ENCODE measurements at regions not wholly inside any gene's neighbourhood (a gene's known extent, or its start where the extent isn't known, plus 50 kb on each side); places are given as distances from the start of the nearest gene placed in this dataset.
A peak's percentile ranks its signal among the peaks of the same experiment; 100 is the strongest.
"Not testable (repeated sequence)": the region's sequence is repeated elsewhere in the genome, so short reads cannot be mapped to it uniquely, and the experiment has no call there.

GRCh38 chr21:14903172-14903865, 161.5 kb downstream of the NRIP1 start:
- no peak overlapping the region for H3K4me3 Mint-ChIP-seq
- H3K9me3 Mint-ChIP-seq: peaks cover 6% of the 10 kb centered on the region
- no peak overlapping the region for H3K27ac Mint-ChIP-seq
- H3K27me3 Mint-ChIP-seq: no peaks in the 10 kb centered on the region
- no peaks in the 10 kb centered on the region for H3K36me3 Mint-ChIP-seq (ENCODE audit: low read depth)
- H3K4me1 Mint-ChIP-seq (ENCODE audit: low read depth): peaks cover 21% of the 10 kb centered on the region

- H3K36me3 Mint-ChIP-seq (ENCODE audit: low read depth): no peaks in the 10 kb centered on the region
- peaks cover 21% of the 10 kb centered on the region for H3K4me1 Mint-ChIP-seq (ENCODE audit: low read depth)
- H3K27me3 Mint-ChIP-seq: no peaks in the 10 kb centered on the region
- H3K9me3 Mint-ChIP-seq: peaks cover 6% of the 10 kb centered on the region
- H3K27ac Mint-ChIP-seq: peak overlapping the region; percentile 11
- no peak overlapping the region for H3K4me3 Mint-ChIP-seq
Measured at GRCh38 chr21:14901482-14901958, 163.3 kb downstream of the NRIP1 start.

GRCh38 chr21:14900611-14901010, 164.2 kb downstream of the NRIP1 start:
- Mint-ChIP-seq H3K9me3 (peaks cover 6% of the 10 kb centered on the region), H3K4me3 (no peak overlapping the region), H3K27me3 (no peaks in the 10 kb centered on the region), H3K27ac (no peak overlapping the region), H3K4me1 (ENCODE audit: low read depth) (peaks cover 21% of the 10 kb centered on the region), H3K36me3 (ENCODE audit: low read depth) (no peaks in the 10 kb centered on the region)

- H3K9me3 Mint-ChIP-seq: peaks cover 6% of the 10 kb centered on the region
- H3K36me3 Mint-ChIP-seq (ENCODE audit: low read depth): no peaks in the 10 kb centered on the region
- H3K4me3 Mint-ChIP-seq: no peak overlapping the region
- H3K4me1 Mint-ChIP-seq (ENCODE audit: low read depth): peaks cover 21% of the 10 kb centered on the region
- H3K27me3 Mint-ChIP-seq: no peaks in the 10 kb centered on the region
- no peak overlapping the region for H3K27ac Mint-ChIP-seq
Measured at GRCh38 chr21:14900058-14900457, 164.7 kb downstream of the NRIP1 start.

GRCh38 chr21:14895792-14896191, 169.0 kb downstream of the NRIP1 start:
- peaks cover 4% of the 10 kb centered on the region for H3K27me3 Mint-ChIP-seq
- peaks cover 9% of the 10 kb centered on the region for H3K4me1 Mint-ChIP-seq (ENCODE audit: low read depth)
- no peak overlapping the region for H3K27ac Mint-ChIP-seq
- H3K4me3 Mint-ChIP-seq: no peak overlapping the region
- H3K36me3 Mint-ChIP-seq (ENCODE audit: low read depth): no peaks in the 10 kb centered on the region
- no peaks in the 10 kb centered on the region for H3K9me3 Mint-ChIP-seq

- H3K36me3 Mint-ChIP-seq (ENCODE audit: low read depth): no peaks in the 10 kb centered on the region
- peaks cover 4% of the 10 kb centered on the region for H3K27me3 Mint-ChIP-seq
- no peaks in the 10 kb centered on the region for H3K4me1 Mint-ChIP-seq (ENCODE audit: low read depth)
- no peaks in the 10 kb centered on the region for H3K9me3 Mint-ChIP-seq
- H3K4me3 Mint-ChIP-seq: no peak overlapping the region
- H3K27ac Mint-ChIP-seq: no peak overlapping the region
Measured at GRCh38 chr21:14890141-14890540, 174.7 kb downstream of the NRIP1 start.

- Mint-ChIP-seq H3K9me3 (no peaks in the 10 kb centered on the region), H3K27me3 (peaks cover 4% of the 10 kb centered on the region), H3K4me1 (ENCODE audit: low read depth) (no peaks in the 10 kb centered on the region), H3K27ac (no peak overlapping the region), H3K36me3 (ENCODE audit: low read depth) (no peaks in the 10 kb centered on the region), H3K4me3 (no peak overlapping the region)
Measured at GRCh38 chr21:14889080-14889810, 175.6 kb downstream of the NRIP1 start.

- H3K36me3 Mint-ChIP-seq (ENCODE audit: low read depth): no peaks in the 10 kb centered on the region
- peaks cover 4% of the 10 kb centered on the region for H3K27me3 Mint-ChIP-seq
- no peaks in the 10 kb centered on the region for H3K9me3 Mint-ChIP-seq
- H3K4me3 Mint-ChIP-seq: no peak overlapping the region
- H3K4me1 Mint-ChIP-seq (ENCODE audit: low read depth): no peaks in the 10 kb centered on the region
- H3K27ac Mint-ChIP-seq: no peak overlapping the region
Measured at GRCh38 chr21:14888202-14888601, 176.6 kb downstream of the NRIP1 start.

- no peaks in the 10 kb centered on the region for H3K27me3 Mint-ChIP-seq
- no peak overlapping the region for H3K27ac Mint-ChIP-seq
- no peaks in the 10 kb centered on the region for H3K9me3 Mint-ChIP-seq
- no peak overlapping the region for H3K4me3 Mint-ChIP-seq
- H3K4me1 Mint-ChIP-seq (ENCODE audit: low read depth): no peaks in the 10 kb centered on the region
- H3K36me3 Mint-ChIP-seq (ENCODE audit: low read depth): no peaks in the 10 kb centered on the region
Measured at GRCh38 chr21:14886001-14886400, 178.8 kb downstream of the NRIP1 start.

GRCh38 chr21:14883351-14883750, 181.4 kb downstream of the NRIP1 start:
- no peak overlapping the region for H3K27ac Mint-ChIP-seq
- H3K27me3 Mint-ChIP-seq: no peaks in the 10 kb centered on the region
- peaks cover 16% of the 10 kb centered on the region for H3K4me1 Mint-ChIP-seq (ENCODE audit: low read depth)
- no peak overlapping the region for H3K4me3 Mint-ChIP-seq
- H3K36me3 Mint-ChIP-seq (ENCODE audit: low read depth): no peaks in the 10 kb centered on the region
- no peaks in the 10 kb centered on the region for H3K9me3 Mint-ChIP-seq

- H3K4me3 Mint-ChIP-seq; H3K9me3 Mint-ChIP-seq; H3K27me3 Mint-ChIP-seq; H3K36me3 Mint-ChIP-seq (ENCODE audit: low read depth); H3K27ac Mint-ChIP-seq: not testable (repeated sequence)
- H3K4me1 Mint-ChIP-seq (ENCODE audit: low read depth): peaks cover 24% of the 10 kb centered on the region
Measured at GRCh38 chr21:14882545-14882944, 182.3 kb downstream of the NRIP1 start.

GRCh38 chr21:14881863-14882499, 182.8 kb downstream of the NRIP1 start:
- no peak overlapping the region for H3K27ac Mint-ChIP-seq

GRCh38 chr21:14880922-14881321, 183.9 kb downstream of the NRIP1 start:
- Mint-ChIP-seq H3K4me3 (no peak overlapping the region), H3K36me3 (ENCODE audit: low read depth) (no peaks in the 10 kb centered on the region), H3K27ac (no peak overlapping the region), H3K27me3 (no peaks in the 10 kb centered on the region), H3K9me3 (no peaks in the 10 kb centered on the region), H3K4me1 (ENCODE audit: low read depth) (peaks cover 28% of the 10 kb centered on the region)

More at GRCh38 chr21:14881863-14882499, 182.8 kb downstream of the NRIP1 start:
- peaks cover 28% of the 10 kb centered on the region for H3K4me1 Mint-ChIP-seq (ENCODE audit: low read depth)
- no peak overlapping the region for H3K4me3 Mint-ChIP-seq
- H3K27me3 Mint-ChIP-seq: no peaks in the 10 kb centered on the region
- no peaks in the 10 kb centered on the region for H3K9me3 Mint-ChIP-seq
- no peaks in the 10 kb centered on the region for H3K36me3 Mint-ChIP-seq (ENCODE audit: low read depth)

- no peaks in the 10 kb centered on the region for H3K27me3 Mint-ChIP-seq
Measured at GRCh38 chr21:14879458-14879857, 185.3 kb downstream of the NRIP1 start.

GRCh38 chr21:14878971-14879370, 185.8 kb downstream of the NRIP1 start:
- Mint-ChIP-seq H3K27me3 (no peaks in the 10 kb centered on the region), H3K36me3 (ENCODE audit: low read depth) (no peaks in the 10 kb centered on the region), H3K4me1 (ENCODE audit: low read depth) (peaks cover 28% of the 10 kb centered on the region), H3K9me3 (no peaks in the 10 kb centered on the region), H3K4me3 (no peak overlapping the region), H3K27ac (no peak overlapping the region)

More at GRCh38 chr21:14879458-14879857, 185.3 kb downstream of the NRIP1 start:
- Mint-ChIP-seq H3K36me3 (ENCODE audit: low read depth) (no peaks in the 10 kb centered on the region), H3K9me3 (no peaks in the 10 kb centered on the region), H3K27ac (no peak overlapping the region), H3K4me3 (no peak overlapping the region), H3K4me1 (ENCODE audit: low read depth) (peaks cover 28% of the 10 kb centered on the region)

Measured in stimulated activated naive CD8-positive, alpha-beta T cell treated with anti-CD3 and anti-CD28 coated beads, Interleukin-15, Interleukin-2, amounts not matched to agents 100 ng/mL and 50 ng/mL, for 24 hours (primary cell).